Upper lobe of left lung (tissue), 4 donors: ENCODE measurements at regions not wholly inside any gene's neighbourhood (a gene's known extent, or its start where the extent isn't known, plus 50 kb on each side); places are given as distances from the start of the nearest gene placed in this dataset.

Experiments used
- POLR2A ChIP-seq, 4 donors: fragments of 450-650 bp; IDR thresholded peaks; one replicate each; pipeline ENCODE4 v1.5.1; 2016 to 2017; ENCODE audit warnings: antibody characterized with exemption in 4 of 4, mild to moderate bottlenecking in 2 of 4
- TF ChIP-seq, protein P1 (sequence below), 6 experiments: fragments of 450-650 bp in 4 of 6; fragments of 200-600 bp in 2 of 6; sonication (generic) in 2 of 6; IDR thresholded peaks; one replicate each; pipeline ENCODE4 v1.5.1; 2016 to 2019; ENCODE audit warnings: antibody characterized with exemption in 6 of 6

GRCh38 chr22:48105259-48105658 lies 1342.8 kb downstream of the TBC1D22A start:
- TF ChIP-seq, protein P1, sequence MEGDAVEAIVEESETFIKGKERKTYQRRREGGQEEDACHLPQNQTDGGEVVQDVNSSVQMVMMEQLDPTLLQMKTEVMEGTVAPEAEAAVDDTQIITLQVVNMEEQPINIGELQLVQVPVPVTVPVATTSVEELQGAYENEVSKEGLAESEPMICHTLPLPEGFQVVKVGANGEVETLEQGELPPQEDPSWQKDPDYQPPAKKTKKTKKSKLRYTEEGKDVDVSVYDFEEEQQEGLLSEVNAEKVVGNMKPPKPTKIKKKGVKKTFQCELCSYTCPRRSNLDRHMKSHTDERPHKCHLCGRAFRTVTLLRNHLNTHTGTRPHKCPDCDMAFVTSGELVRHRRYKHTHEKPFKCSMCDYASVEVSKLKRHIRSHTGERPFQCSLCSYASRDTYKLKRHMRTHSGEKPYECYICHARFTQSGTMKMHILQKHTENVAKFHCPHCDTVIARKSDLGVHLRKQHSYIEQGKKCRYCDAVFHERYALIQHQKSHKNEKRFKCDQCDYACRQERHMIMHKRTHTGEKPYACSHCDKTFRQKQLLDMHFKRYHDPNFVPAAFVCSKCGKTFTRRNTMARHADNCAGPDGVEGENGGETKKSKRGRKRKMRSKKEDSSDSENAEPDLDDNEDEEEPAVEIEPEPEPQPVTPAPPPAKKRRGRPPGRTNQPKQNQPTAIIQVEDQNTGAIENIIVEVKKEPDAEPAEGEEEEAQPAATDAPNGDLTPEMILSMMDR (IDR thresholded peaks at IDR 0.05): no peak
- TF ChIP-seq POLR2A (IDR thresholded peaks at IDR 0.05): no peak
